SJCRH30 (cell line): ENCODE measurements at regions not wholly inside any gene's neighbourhood (a gene's known extent, or its start where the extent isn't known, plus 50 kb on each side); places are given as distances from the start of the nearest gene placed in this dataset.
A peak's percentile ranks its signal among the peaks of the same experiment; 100 is the strongest.

ENCODE experiments used
- DNase-seq, 2 experiments: peaks; one replicate each; pipeline ENCODE4 v3.0.0-alpha.2; 2015 to 2020
- H3K27ac ChIP-seq: fragments of 250-450 bp; sonication (Bioruptor Pico); 2 replicates; pipeline ENCODE4 v1.5.1; 2020; ENCODE audit warnings: mild to moderate bottlenecking, moderate library complexity
- H3K27me3 ChIP-seq: fragments of 250-450 bp; sonication (Bioruptor Pico); 2 replicates; pipeline ENCODE4 v1.5.1; 2020; ENCODE audit warnings: mild to moderate bottlenecking, moderate library complexity
- H3K36me3 ChIP-seq: fragments of 250-450 bp; sonication (Bioruptor Pico); 2 replicates; pipeline ENCODE4 v1.5.1; 2020; ENCODE audit warnings: mild to moderate bottlenecking, moderate library complexity
- H3K4me1 ChIP-seq: fragments of 250-450 bp; sonication (Bioruptor Pico); 2 replicates; pipeline ENCODE4 v1.5.1; 2020; ENCODE audit warnings: mild to moderate bottlenecking, moderate library complexity
- H3K4me3 ChIP-seq: fragments of 250-450 bp; sonication (Bioruptor Pico); 2 replicates; pipeline ENCODE4 v1.5.1; 2020; ENCODE audit warnings: mild to moderate bottlenecking, moderate library complexity
- H3K9me3 ChIP-seq: fragments of 250-450 bp; sonication (Bioruptor Pico); replicated peaks from 2 replicates; pipeline ENCODE4 v1.5.1; 2020; ENCODE audit warnings: mild to moderate bottlenecking, moderate library complexity

- Histone ChIP-seq H3K4me3 (no peak overlapping the region), H3K27me3 (no peaks in the 10 kb centered on the region), H3K27ac (no peak overlapping the region), H3K36me3 (no peaks in the 10 kb centered on the region; the same call in 1 of the 2 replicates), H3K4me1 (no peaks in the 10 kb centered on the region), H3K9me3 (no peaks in the 10 kb centered on the region)
- DNase-seq: no peak
Observed at GRCh38 chr15:39084674-39085530, 496.0 kb upstream of the THBS1 start.

- peaks cover under 1% of the 10 kb centered on the region; the same call in 1 of the 2 replicates for H3K4me1 ChIP-seq
- no peaks in the 10 kb centered on the region; the same call in 1 of the 2 replicates for H3K36me3 ChIP-seq
- H3K27ac ChIP-seq: no peak overlapping the region
- no peak overlapping the region for H3K4me3 ChIP-seq
- no peaks in the 10 kb centered on the region for H3K9me3 ChIP-seq
- no peak for DNase-seq
- no peaks in the 10 kb centered on the region for H3K27me3 ChIP-seq
Observed at GRCh38 chr15:39086641-39087040, 494.2 kb upstream of the THBS1 start.

- Histone ChIP-seq H3K36me3 (no peaks in the 10 kb centered on the region), H3K27ac (no peak overlapping the region), H3K4me1 (peaks cover 5% of the 10 kb centered on the region), H3K4me3 (no peak overlapping the region), H3K27me3 (no peaks in the 10 kb centered on the region), H3K9me3 (no peaks in the 10 kb centered on the region)
- no peak for DNase-seq
Observed at GRCh38 chr15:39088156-39088555, 492.7 kb upstream of the THBS1 start.

- Histone ChIP-seq H3K4me3 (no peak overlapping the region), H3K9me3 (no peaks in the 10 kb centered on the region), H3K36me3 (no peaks in the 10 kb centered on the region), H3K4me1 (peaks cover 16% of the 10 kb centered on the region), H3K27ac (no peak overlapping the region), H3K27me3 (no peaks in the 10 kb centered on the region)
- DNase-seq: no peak
Observed at GRCh38 chr15:39092354-39092753, 488.5 kb upstream of the THBS1 start.

- Histone ChIP-seq H3K27me3 (no peaks in the 10 kb centered on the region), H3K4me3 (no peak overlapping the region), H3K36me3 (no peaks in the 10 kb centered on the region), H3K9me3 (no peaks in the 10 kb centered on the region), H3K27ac (no peak overlapping the region), H3K4me1 (peaks cover 16% of the 10 kb centered on the region)
- no peak for DNase-seq
Observed at GRCh38 chr15:39092761-39093160, 488.1 kb upstream of the THBS1 start.

GRCh38 chr15:39094116-39094515 is 486.8 kb upstream of the THBS1 start:
- H3K36me3 ChIP-seq: no peaks in the 10 kb centered on the region

GRCh38 chr15:39095218-39095879 is 485.5 kb upstream of the THBS1 start:
- Histone ChIP-seq H3K27ac (peak overlapping the region; percentile 54), H3K27me3 (no peaks in the 10 kb centered on the region), H3K9me3 (no peaks in the 10 kb centered on the region), H3K4me3 (peak overlapping the region; percentile 3; the same call in 1 of the 2 replicates), H3K36me3 (no peaks in the 10 kb centered on the region), H3K4me1 (peaks cover 16% of the 10 kb centered on the region)
- DNase-seq: peak; percentile 73 to 90

More at GRCh38 chr15:39094116-39094515, 486.8 kb upstream of the THBS1 start:
- Histone ChIP-seq H3K4me3 (no peak overlapping the region), H3K4me1 (peaks cover 16% of the 10 kb centered on the region), H3K27me3 (no peaks in the 10 kb centered on the region), H3K27ac (no peak overlapping the region), H3K9me3 (no peaks in the 10 kb centered on the region)
- DNase-seq: no peak

- H3K27me3 ChIP-seq: no peaks in the 10 kb centered on the region
- H3K36me3 ChIP-seq: no peaks in the 10 kb centered on the region
- H3K9me3 ChIP-seq: no peaks in the 10 kb centered on the region
- peaks cover 15% of the 10 kb centered on the region for H3K4me1 ChIP-seq
- no peak overlapping the region for H3K27ac ChIP-seq
- no peak for DNase-seq
- no peak overlapping the region for H3K4me3 ChIP-seq
Observed at GRCh38 chr15:39096608-39097205, 484.2 kb upstream of the THBS1 start.

GRCh38 chr15:39099524-39099923 is 481.4 kb upstream of the THBS1 start:
- H3K9me3 ChIP-seq: no peaks in the 10 kb centered on the region
- H3K36me3 ChIP-seq: no peaks in the 10 kb centered on the region
- H3K4me1 ChIP-seq: peaks cover 11% of the 10 kb centered on the region
- no peak overlapping the region for H3K27ac ChIP-seq
- no peak overlapping the region for H3K4me3 ChIP-seq
- DNase-seq: no peak
- H3K27me3 ChIP-seq: no peaks in the 10 kb centered on the region

GRCh38 chr15:39100106-39100660 is 480.7 kb upstream of the THBS1 start:
- H3K4me1 ChIP-seq: peaks cover 8% of the 10 kb centered on the region
- H3K27me3 ChIP-seq: no peaks in the 10 kb centered on the region
- H3K4me3 ChIP-seq: no peak overlapping the region
- no peaks in the 10 kb centered on the region for H3K36me3 ChIP-seq
- peak; percentile 12 to 39 for DNase-seq
- H3K9me3 ChIP-seq: no peaks in the 10 kb centered on the region
- no peak overlapping the region for H3K27ac ChIP-seq

GRCh38 chr15:39102431-39102830 is 478.4 kb upstream of the THBS1 start:
- Histone ChIP-seq H3K9me3 (0 out of 2 replicates have a peak, but pooled peaks cover 3% of the 10 kb centered on the region), H3K27ac (no peak overlapping the region), H3K36me3 (no peaks in the 10 kb centered on the region), H3K4me1 (no peaks in the 10 kb centered on the region; the same call in 1 of the 2 replicates), H3K4me3 (no peak overlapping the region), H3K27me3 (no peaks in the 10 kb centered on the region)
- no peak for DNase-seq

- H3K4me1 ChIP-seq: no peaks in the 10 kb centered on the region
- H3K27me3 ChIP-seq: no peaks in the 10 kb centered on the region
- no peak for DNase-seq
- no peak overlapping the region for H3K4me3 ChIP-seq
- no peaks in the 10 kb centered on the region for H3K36me3 ChIP-seq
- no peak overlapping the region for H3K27ac ChIP-seq
- H3K9me3 ChIP-seq: 0 out of 2 replicates have a peak, but pooled peaks cover 3% of the 10 kb centered on the region
Observed at GRCh38 chr15:39106950-39107349, 473.9 kb upstream of the THBS1 start.

- no peaks in the 10 kb centered on the region for H3K4me1 ChIP-seq
- H3K27me3 ChIP-seq: no peaks in the 10 kb centered on the region
- H3K36me3 ChIP-seq: no peaks in the 10 kb centered on the region
- no peak overlapping the region for H3K4me3 ChIP-seq
- H3K9me3 ChIP-seq: 0 out of 2 replicates have a peak, but pooled peaks cover 3% of the 10 kb centered on the region
- DNase-seq: no peak
- H3K27ac ChIP-seq: no peak overlapping the region
Observed at GRCh38 chr15:39108021-39108420, 472.9 kb upstream of the THBS1 start.

- DNase-seq: no peak
- H3K27ac ChIP-seq: no peak overlapping the region
- H3K27me3 ChIP-seq: no peaks in the 10 kb centered on the region
- no peaks in the 10 kb centered on the region for H3K36me3 ChIP-seq
- no peak overlapping the region for H3K4me3 ChIP-seq
- H3K9me3 ChIP-seq: 0 out of 2 replicates have a peak, but pooled peaks cover 3% of the 10 kb centered on the region
- no peaks in the 10 kb centered on the region for H3K4me1 ChIP-seq
Observed at GRCh38 chr15:39110336-39110735, 470.5 kb upstream of the THBS1 start.

- no peaks in the 10 kb centered on the region for H3K36me3 ChIP-seq
- H3K27me3 ChIP-seq: no peaks in the 10 kb centered on the region
- H3K4me3 ChIP-seq: no peak overlapping the region
- no peak for DNase-seq
- no peak overlapping the region for H3K27ac ChIP-seq
- no peaks in the 10 kb centered on the region for H3K4me1 ChIP-seq
- 0 out of 2 replicates have a peak, but pooled peaks cover 3% of the 10 kb centered on the region for H3K9me3 ChIP-seq
Observed at GRCh38 chr15:39110746-39111145, 470.1 kb upstream of the THBS1 start.
